Tibial nerve (tissue), 4 donors: ENCODE measurements at regions not wholly inside any gene's neighbourhood (a gene's known extent, or its start where the extent isn't known, plus 50 kb on each side); places are given as distances from the start of the nearest gene placed in this dataset.

Experiments
- EP300 ChIP-seq, 2 donors: sonication (generic); formaldehyde crosslinking; IDR thresholded peaks; one replicate each; pipeline ENCODE4 v1.6.1; 2017; ENCODE audit warnings: antibody characterized with exemption in 2 of 2, mild to moderate bottlenecking in 1 of 2
- POLR2A ChIP-seq, 2 donors: fragments of 450-650 bp; IDR thresholded peaks; one replicate each; pipeline ENCODE4 v1.6.1; 2017; ENCODE audit warnings: antibody characterized with exemption in 2 of 2, mild to moderate bottlenecking in 2 of 2, moderate library complexity in 2 of 2
- TF ChIP-seq, protein P1 (sequence below), 5 experiments: fragments of 200-600 bp in 3 of 5; fragments of 450-650 bp in 2 of 5; sonication (generic) in 3 of 5; IDR thresholded peaks; one replicate each; pipeline ENCODE4 v1.5.1; 2016 to 2019; ENCODE audit warnings: antibody characterized with exemption in 5 of 5, mild to moderate bottlenecking in 3 of 5, moderate library complexity in 2 of 5

DNA sequence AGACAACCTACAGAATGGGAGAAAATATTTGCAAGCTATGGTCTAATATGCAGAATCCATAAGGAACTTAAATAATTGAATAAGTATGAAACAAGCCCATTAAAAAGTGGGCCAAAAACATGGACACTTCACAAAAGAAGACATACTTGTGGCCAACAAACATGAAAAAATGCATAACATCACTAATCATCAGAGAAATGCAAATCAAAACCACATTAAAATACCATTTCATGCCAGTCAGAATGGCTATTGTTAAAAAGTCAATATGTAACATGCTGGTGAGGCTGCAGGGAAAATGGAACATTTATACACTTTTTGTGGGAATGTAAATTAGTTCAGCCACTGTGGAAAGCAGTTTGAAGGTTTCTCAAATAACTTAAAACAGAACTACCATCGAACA, 945.4 kb upstream of the FLRT2 start:
- no peak for TF ChIP-seq POLR2A (IDR thresholded peaks at IDR 0.05)
- TF ChIP-seq, protein P1, sequence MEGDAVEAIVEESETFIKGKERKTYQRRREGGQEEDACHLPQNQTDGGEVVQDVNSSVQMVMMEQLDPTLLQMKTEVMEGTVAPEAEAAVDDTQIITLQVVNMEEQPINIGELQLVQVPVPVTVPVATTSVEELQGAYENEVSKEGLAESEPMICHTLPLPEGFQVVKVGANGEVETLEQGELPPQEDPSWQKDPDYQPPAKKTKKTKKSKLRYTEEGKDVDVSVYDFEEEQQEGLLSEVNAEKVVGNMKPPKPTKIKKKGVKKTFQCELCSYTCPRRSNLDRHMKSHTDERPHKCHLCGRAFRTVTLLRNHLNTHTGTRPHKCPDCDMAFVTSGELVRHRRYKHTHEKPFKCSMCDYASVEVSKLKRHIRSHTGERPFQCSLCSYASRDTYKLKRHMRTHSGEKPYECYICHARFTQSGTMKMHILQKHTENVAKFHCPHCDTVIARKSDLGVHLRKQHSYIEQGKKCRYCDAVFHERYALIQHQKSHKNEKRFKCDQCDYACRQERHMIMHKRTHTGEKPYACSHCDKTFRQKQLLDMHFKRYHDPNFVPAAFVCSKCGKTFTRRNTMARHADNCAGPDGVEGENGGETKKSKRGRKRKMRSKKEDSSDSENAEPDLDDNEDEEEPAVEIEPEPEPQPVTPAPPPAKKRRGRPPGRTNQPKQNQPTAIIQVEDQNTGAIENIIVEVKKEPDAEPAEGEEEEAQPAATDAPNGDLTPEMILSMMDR (IDR thresholded peaks at IDR 0.05) = no peak
- TF ChIP-seq EP300 (IDR thresholded peaks at IDR 0.05) = no peak
